Fibroblast of pulmonary artery (primary cell): ENCODE measurements at regions not wholly inside any gene's neighbourhood (a gene's known extent, or its start where the extent isn't known, plus 50 kb on each side); places are given as distances from the start of the nearest gene placed in this dataset.

ENCODE experiments used
- DNase-seq: peaks from one replicate; pipeline ENCODE4 v3.0.0-alpha.2; 2010; ENCODE audit warnings: low read depth
- H3K4me3 ChIP-seq: replicated peaks from 2 replicates; pipeline ENCODE4 v1.5.1; 2011; ENCODE audit warnings: low read depth, mild to moderate bottlenecking, control low read depth, low read length, moderate library complexity
- TF ChIP-seq, protein P1 (sequence below): IDR thresholded peaks from 2 replicates; pipeline ENCODE4 v1.5.1; 2011; ENCODE audit warnings: mild to moderate bottlenecking, control low read depth, low read length, inconsistent platforms; ENCODE audit errors: missing control alignments

GRCh38 chr16:86072328-86073102 is 173.6 kb downstream of the IRF8 start:
- no peak overlapping the region for H3K4me3 ChIP-seq
- TF ChIP-seq, protein P1, sequence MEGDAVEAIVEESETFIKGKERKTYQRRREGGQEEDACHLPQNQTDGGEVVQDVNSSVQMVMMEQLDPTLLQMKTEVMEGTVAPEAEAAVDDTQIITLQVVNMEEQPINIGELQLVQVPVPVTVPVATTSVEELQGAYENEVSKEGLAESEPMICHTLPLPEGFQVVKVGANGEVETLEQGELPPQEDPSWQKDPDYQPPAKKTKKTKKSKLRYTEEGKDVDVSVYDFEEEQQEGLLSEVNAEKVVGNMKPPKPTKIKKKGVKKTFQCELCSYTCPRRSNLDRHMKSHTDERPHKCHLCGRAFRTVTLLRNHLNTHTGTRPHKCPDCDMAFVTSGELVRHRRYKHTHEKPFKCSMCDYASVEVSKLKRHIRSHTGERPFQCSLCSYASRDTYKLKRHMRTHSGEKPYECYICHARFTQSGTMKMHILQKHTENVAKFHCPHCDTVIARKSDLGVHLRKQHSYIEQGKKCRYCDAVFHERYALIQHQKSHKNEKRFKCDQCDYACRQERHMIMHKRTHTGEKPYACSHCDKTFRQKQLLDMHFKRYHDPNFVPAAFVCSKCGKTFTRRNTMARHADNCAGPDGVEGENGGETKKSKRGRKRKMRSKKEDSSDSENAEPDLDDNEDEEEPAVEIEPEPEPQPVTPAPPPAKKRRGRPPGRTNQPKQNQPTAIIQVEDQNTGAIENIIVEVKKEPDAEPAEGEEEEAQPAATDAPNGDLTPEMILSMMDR, result peak; percentile 90
- peak; percentile 82 for DNase-seq

- no peak overlapping the region for H3K4me3 ChIP-seq
- TF ChIP-seq, protein P1, result no peak
- DNase-seq, result no peak
Observed at GRCh38 chr16:86073103-86073625, 174.2 kb downstream of the IRF8 start.

DNA sequence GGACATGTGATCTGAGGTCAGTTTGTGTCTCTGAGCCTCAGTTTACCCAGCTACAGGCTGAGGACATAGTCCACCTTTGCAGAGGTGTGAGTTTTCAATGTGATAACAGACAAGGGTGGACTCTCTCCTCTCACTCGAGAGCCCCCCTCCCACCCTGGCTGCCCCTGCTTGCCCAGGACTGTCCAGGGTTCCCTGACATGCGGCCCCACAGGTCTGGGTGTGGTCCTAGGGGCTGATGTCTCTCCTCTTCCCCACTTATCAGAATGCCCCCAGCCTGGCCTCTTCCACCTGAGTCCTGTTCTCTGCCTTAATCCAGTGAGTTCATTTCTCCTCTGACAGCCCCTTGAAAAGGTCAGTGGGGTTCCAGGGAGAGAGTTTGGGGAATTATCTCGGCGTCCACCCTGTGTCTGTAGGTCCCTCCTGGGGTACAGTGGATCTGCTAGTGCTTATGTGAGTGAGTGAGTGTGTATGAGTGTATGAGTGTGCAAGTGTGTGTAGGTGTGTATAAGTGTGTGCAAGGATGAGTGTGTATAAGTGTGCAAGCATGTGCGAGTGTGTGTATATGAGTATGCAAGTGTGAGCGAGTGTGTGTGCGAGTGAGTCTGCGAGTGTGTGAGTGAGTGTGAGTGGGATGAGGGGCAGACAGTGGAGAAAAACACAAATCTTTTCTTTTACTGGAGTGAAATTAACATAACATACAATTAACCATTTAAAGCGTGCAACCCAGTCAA is 175.0 kb downstream of the IRF8 start:
- DNase-seq, result no peak
- H3K4me3 ChIP-seq, result no peak overlapping the region
- TF ChIP-seq, protein P1, result no peak

- DNase-seq, result no peak
- no peak overlapping the region for H3K4me3 ChIP-seq
- TF ChIP-seq, protein P1, result no peak
Observed at GRCh38 chr16:86074651-86075487, 175.9 kb downstream of the IRF8 start.

DNA sequence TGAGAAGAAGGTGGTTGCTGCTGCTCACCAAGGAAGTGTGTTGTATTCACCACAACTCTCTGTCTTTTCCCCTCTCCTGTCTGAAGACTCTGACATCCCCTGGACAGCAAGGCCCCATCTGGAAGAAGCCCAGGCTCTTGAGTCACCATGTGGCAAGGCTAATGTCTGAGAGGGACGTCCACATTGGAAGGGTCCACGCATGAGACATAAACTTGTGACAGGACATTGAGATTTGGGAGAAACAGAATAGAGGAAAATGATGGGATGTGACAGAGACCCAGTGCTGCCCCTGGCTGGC is 176.5 kb downstream of the IRF8 start:
- H3K4me3 ChIP-seq, result no peak overlapping the region
- TF ChIP-seq, protein P1, result no peak
- DNase-seq, result no peak

- TF ChIP-seq, protein P1, result no peak
Observed at GRCh38 chr16:86075839-86076440, 177.0 kb downstream of the IRF8 start.

More at GRCh38 chr16:86075839-86076440, 177.0 kb downstream of the IRF8 start:
- DNase-seq, result no peak
- H3K4me3 ChIP-seq, result no peak overlapping the region
